Skeletal muscle tissue (tissue), 3 donors: ENCODE measurements at regions not wholly inside any gene's neighbourhood (a gene's known extent, or its start where the extent isn't known, plus 50 kb on each side); places are given as distances from the start of the nearest gene placed in this dataset.

Experiments
- H3K27ac ChIP-seq: one replicate; pipeline ENCODE4 v1.7.0; 2013; ENCODE audit warnings: mild to moderate bottlenecking, low read depth, low read length, inconsistent platforms
- H3K27me3 ChIP-seq, 3 donors: one replicate each; pipeline ENCODE4 v1.7.0; 2013; ENCODE audit warnings: low read length in 3 of 3; ENCODE audit not compliant: control insufficient read depth in 3 of 3, insufficient read depth in 3 of 3
- H3K36me3 ChIP-seq, 3 donors: one replicate each; pipeline ENCODE4 v1.7.0; 2013; ENCODE audit warnings: low read length in 3 of 3; ENCODE audit not compliant: control insufficient read depth in 3 of 3, insufficient read depth in 3 of 3
- H3K4me1 ChIP-seq, 3 donors: one replicate each; pipeline ENCODE4 v1.7.0; 2013; ENCODE audit warnings: low read length in 3 of 3, mild to moderate bottlenecking in 3 of 3; ENCODE audit not compliant: control insufficient read depth in 3 of 3, insufficient read depth in 3 of 3
- H3K4me3 ChIP-seq, 3 donors: one replicate each; pipeline ENCODE4 v1.7.0; 2013; ENCODE audit warnings: low read length in 3 of 3
- H3K9ac ChIP-seq, 3 donors: one replicate each; pipeline ENCODE4 v1.7.0; 2013; ENCODE audit warnings: low read length in 3 of 3, mild to moderate bottlenecking in 3 of 3, moderate library complexity in 2 of 3, low read depth in 1 of 3
- H3K9me3 ChIP-seq, 3 donors: one replicate each; pipeline ENCODE4 v1.7.0; 2013; ENCODE audit warnings: low read length in 3 of 3; ENCODE audit not compliant: control insufficient read depth in 3 of 3
- donor health status: Osteomylitis.

DNA sequence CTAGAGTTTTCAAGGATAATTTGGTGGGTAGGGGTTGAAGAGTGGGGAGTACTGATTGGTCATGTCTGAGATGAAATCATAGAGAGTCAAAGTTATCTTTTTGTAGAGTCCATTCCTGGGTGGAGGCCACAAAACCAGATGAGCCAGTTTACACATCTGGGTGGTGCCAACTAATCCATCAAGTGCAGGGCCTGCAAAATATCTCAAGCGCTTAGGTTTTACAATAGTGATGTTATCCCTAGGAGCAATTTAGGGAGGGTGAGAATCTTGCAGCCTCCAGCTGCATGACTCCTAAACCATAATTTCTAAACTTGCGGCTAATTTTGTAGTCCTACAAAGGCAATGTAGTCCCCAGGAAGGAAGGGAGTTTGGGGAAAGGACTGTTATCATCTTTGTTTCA, 988.3 kb upstream of the LCORL start:
- Histone ChIP-seq H3K9me3 (no peaks in the 10 kb centered on the region), H3K9ac (no peak overlapping the region), H3K4me3 (no peak overlapping the region), H3K27ac (no peak overlapping the region), H3K36me3 (no peaks in the 10 kb centered on the region), H3K27me3 (no peaks in the 10 kb centered on the region), H3K4me1 (no peaks in the 10 kb centered on the region)

DNA sequence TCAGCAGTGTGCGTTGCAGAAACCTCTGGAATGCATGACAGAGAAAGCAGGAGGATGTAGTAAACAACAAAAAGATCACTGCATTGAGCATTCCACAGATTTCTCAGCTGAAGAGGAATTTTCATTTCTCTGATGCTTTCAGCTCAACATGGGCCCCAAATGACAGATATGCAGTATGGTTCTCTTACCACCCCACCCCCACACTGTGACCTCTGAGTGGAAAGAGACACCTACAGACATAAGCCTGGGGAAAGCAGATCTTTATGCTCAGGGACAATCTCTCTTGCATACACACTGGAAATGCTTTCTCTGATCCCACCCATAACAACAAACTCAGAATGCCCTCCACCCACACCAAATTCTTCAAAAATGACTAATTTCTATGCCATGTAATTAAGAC, 983.7 kb upstream of the LCORL start:
- Histone ChIP-seq H3K4me1 (no peaks in the 10 kb centered on the region), H3K27me3 (no peaks in the 10 kb centered on the region), H3K27ac (no peak overlapping the region), H3K9ac (no peak overlapping the region), H3K4me3 (no peak overlapping the region), H3K36me3 (no peaks in the 10 kb centered on the region), H3K9me3 (no peaks in the 10 kb centered on the region)

DNA sequence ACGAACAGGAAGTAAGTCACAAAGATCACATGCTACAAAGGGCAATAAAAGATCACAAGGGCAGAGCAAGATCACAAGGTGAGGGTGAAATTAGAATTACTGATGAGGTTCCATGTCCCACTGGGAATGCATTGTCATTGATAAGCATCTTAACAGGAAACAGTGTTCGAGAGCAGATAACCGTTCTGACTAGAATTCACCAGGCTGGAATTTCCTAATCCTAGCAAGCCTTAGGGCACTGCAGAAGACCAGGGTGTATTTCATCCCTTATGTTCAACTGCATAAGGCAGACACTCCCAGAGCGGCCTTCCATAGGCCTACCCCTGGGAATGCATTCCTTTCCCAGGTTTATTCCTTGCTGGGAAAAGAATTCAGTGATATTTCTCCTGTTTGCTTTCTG, 980.6 kb upstream of the LCORL start:
- no peaks in the 10 kb centered on the region for H3K9me3 ChIP-seq
- no peaks in the 10 kb centered on the region for H3K4me1 ChIP-seq
- H3K27me3 ChIP-seq = no peaks in the 10 kb centered on the region
- no peak overlapping the region for H3K27ac ChIP-seq
- no peak overlapping the region for H3K4me3 ChIP-seq
- H3K36me3 ChIP-seq = no peaks in the 10 kb centered on the region
- no peak overlapping the region for H3K9ac ChIP-seq

DNA sequence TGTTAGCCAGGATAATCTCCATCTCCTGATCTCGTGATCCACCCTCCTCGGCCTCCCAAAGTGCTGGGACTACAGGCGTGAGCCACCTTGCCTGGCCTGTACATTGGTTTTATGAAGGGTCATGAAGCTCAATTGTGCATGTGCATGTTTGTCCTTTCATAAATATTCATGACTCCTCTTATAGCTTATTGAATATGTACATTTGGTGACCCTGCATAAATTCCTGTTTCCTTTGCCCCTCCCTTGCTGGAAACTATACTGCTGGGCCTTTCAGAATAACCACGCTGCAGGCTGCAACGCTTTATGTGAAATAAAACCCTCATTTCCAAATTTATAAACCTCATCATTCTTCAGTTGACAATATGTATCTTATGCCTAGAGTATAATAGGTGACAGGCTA, 978.0 kb upstream of the LCORL start:
- Histone ChIP-seq H3K4me1 (no peaks in the 10 kb centered on the region), H3K4me3 (no peak overlapping the region), H3K27ac (no peak overlapping the region), H3K27me3 (no peaks in the 10 kb centered on the region), H3K9me3 (no peaks in the 10 kb centered on the region), H3K9ac (no peak overlapping the region), H3K36me3 (no peaks in the 10 kb centered on the region)

DNA sequence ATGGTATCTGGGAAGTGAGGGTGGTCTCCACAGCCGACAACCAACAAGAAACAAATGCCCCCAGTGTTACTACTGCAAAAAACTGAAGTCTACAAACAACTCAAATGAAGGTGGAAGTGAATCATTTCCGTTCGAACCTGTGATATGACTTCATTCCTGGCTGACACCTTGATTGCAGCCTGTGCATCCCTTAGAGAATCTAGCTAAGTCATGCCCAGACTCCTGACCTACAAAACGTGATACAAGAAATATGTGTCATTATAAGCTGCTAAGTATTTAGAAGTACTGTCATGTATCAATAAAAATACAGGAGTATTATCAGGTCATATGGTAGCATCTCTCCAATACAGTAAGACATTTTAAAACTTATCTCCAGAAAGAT, 959.7 kb upstream of the LCORL start:
- no peaks in the 10 kb centered on the region for H3K27me3 ChIP-seq
- no peaks in the 10 kb centered on the region for H3K4me1 ChIP-seq
- no peaks in the 10 kb centered on the region for H3K36me3 ChIP-seq
- H3K9ac ChIP-seq = no peak overlapping the region
- H3K9me3 ChIP-seq = no peaks in the 10 kb centered on the region
- no peak overlapping the region for H3K27ac ChIP-seq
- H3K4me3 ChIP-seq = no peak overlapping the region

DNA sequence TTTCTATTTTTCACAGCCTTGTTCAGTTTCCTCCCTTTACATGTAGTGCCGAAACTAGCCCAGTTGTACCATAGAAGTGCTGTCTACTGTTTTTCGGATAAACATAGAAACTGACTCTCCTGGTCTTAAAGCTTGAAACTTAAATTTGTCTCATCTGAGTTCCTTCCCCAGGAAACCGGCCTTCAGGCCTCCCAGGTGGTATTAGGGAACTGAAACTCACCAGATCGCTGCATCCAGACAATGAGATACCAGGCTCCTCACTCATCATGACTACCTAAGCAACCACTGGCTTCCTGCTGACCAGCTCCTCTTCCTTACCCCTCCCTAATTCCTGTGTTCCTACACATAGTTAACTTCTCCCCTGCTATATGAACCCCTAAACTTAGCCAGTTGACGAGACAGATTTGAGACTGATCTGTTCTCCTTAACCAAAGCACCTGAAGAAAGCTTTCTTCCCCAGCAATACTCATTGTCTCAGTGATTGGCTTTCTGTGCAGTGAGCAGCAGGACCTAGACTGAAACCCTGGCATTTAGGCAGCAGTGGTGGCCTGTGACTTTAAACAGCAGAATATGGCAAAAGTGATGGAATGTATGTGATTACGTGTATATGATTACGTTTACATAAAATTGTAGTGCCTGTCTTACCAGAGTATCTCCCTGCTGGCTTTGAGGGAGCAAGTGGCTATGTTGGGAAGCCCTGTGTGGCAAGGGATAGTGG, 959.1 kb upstream of the LCORL start:
- no peaks in the 10 kb centered on the region for H3K36me3 ChIP-seq
- H3K27me3 ChIP-seq = no peaks in the 10 kb centered on the region
- no peaks in the 10 kb centered on the region for H3K4me1 ChIP-seq
- H3K9me3 ChIP-seq = no peaks in the 10 kb centered on the region
- no peak overlapping the region for H3K9ac ChIP-seq
- H3K4me3 ChIP-seq = no peak overlapping the region
- no peak overlapping the region for H3K27ac ChIP-seq

DNA sequence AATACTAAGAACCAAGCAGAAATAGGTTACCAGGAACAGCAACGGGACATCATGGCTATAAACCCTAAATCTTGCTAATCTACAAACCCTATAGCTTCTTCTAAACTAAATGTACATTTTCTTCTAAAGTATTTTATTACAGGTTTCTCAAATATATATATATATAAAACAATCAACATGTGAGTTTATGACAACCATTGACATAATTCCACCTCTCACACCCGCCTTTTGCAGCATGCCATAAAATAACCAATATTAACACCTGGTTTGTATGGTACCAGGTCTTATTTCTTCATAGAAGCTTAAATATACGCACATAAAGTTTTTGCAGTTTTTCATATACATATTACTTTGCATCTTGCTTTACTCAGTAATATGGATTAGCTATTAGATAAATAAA, 955.3 kb upstream of the LCORL start:
- no peaks in the 10 kb centered on the region for H3K27me3 ChIP-seq
- no peak overlapping the region for H3K4me3 ChIP-seq
- H3K4me1 ChIP-seq = no peaks in the 10 kb centered on the region
- H3K27ac ChIP-seq = no peak overlapping the region
- H3K36me3 ChIP-seq = no peaks in the 10 kb centered on the region
- no peaks in the 10 kb centered on the region for H3K9me3 ChIP-seq
- no peak overlapping the region for H3K9ac ChIP-seq

DNA sequence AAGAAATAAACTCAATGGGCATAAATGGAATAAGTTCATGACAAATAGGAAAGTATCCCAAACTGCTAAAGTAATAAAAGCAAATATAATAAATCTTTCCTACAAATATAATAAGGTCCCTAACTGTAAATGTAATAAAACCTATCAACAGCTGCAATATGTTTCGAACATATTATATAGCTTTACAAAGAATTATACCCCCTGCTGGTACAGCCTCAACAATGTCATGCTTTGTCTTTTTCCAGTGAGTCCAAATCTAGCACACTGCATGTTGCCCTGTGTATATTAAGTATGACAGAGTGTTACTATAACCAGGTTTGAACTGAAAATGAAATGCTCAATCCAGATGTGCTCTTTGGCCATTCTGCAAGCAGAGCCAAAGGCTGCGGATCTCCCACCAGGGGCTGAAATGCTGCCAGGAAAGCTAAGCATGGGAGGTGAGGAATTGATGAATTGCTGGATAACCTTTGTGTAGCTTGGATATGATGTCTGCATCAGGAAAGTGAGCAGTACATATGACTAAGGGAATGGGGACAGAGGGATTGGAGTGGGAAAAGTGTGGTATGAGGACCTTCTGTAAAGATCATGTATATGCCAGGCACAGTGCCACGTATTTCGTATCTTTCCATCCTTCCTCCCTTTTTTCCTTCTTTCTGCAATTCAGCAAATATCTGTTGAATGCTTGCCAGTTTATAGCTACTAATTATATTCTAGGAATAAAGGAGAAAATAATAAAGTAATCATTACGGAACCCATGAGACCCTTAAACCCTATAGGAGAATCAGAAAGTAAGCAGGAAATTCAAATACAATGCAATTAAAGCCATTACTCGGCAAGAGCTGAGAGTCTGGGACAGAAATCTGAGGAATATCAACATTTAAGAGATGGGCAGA, 954.6 kb upstream of the LCORL start:
- Histone ChIP-seq H3K4me1 (no peaks in the 10 kb centered on the region), H3K9me3 (no peaks in the 10 kb centered on the region), H3K4me3 (no peak overlapping the region), H3K9ac (no peak overlapping the region), H3K27me3 (no peaks in the 10 kb centered on the region), H3K27ac (no peak overlapping the region), H3K36me3 (no peaks in the 10 kb centered on the region)

DNA sequence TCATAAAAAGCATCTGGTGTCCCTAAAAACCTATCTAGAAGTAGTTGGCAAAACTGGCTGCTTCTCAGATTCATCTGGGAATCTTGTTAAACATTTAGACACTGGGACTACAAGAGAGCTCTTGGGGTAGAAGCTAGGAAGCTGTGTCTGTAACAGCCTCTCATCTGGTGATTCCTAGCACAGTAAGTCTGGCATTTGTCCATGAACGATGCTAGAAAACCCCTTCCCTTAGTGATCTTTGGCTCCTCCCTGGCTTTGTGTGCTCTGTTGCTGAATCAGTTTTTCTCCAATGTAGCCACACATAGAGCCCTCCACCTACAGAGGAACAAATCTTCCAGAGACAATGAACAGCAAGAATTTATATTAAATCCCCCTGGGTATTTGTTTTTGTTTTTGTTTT, 951.7 kb upstream of the LCORL start:
- Histone ChIP-seq H3K27me3 (no peaks in the 10 kb centered on the region), H3K4me1 (no peaks in the 10 kb centered on the region), H3K4me3 (no peak overlapping the region), H3K9ac (no peak overlapping the region), H3K36me3 (no peaks in the 10 kb centered on the region), H3K27ac (no peak overlapping the region), H3K9me3 (no peaks in the 10 kb centered on the region)

DNA sequence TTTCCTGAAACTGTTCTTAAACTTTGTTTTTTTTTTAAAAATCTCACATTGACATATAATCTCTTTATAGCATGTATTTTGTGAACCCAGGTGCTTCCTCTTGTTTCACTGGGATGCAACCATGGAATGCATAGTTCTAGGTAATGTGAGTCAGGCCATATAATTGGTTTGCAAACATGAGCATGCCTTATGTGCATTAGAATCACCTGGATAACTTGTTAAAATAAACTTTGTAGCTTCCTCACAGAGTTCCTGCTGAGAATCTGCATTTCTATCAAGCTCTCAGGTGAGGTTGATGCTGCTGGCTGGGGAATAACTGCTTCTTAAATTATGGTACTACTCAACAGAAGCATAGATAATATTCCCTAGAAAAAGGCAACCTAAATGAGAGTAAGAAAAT, 940.3 kb upstream of the LCORL start:
- Histone ChIP-seq H3K27me3 (no peaks in the 10 kb centered on the region), H3K4me1 (no peaks in the 10 kb centered on the region), H3K27ac (no peak overlapping the region), H3K9ac (no peak overlapping the region), H3K36me3 (no peaks in the 10 kb centered on the region), H3K4me3 (no peak overlapping the region), H3K9me3 (peaks cover 0 to 3% (median 0%) of the 10 kb centered on the region in 3 donors)
